Stimulated activated CD4-positive, alpha-beta T cell treated with anti-CD3 and anti-CD28 coated beads, TNF-alpha, amount 100 ng/mL, for 48 hours (primary cell): ENCODE measurements at regions not wholly inside any gene's neighbourhood (a gene's known extent, or its start where the extent isn't known, plus 50 kb on each side); places are given as distances from the start of the nearest gene placed in this dataset.
A peak's percentile ranks its signal among the peaks of the same experiment; 100 is the strongest.
"Not testable (repeated sequence)": the region's sequence is repeated elsewhere in the genome, so short reads cannot be mapped to it uniquely, and the experiment has no call there.

Experiments used
- DNase-seq, 3 donors: peaks; one replicate each; pipeline ENCODE4 v3.0.0-alpha.2; 2020; ENCODE audit warnings: low read depth in 3 of 3

DNA sequence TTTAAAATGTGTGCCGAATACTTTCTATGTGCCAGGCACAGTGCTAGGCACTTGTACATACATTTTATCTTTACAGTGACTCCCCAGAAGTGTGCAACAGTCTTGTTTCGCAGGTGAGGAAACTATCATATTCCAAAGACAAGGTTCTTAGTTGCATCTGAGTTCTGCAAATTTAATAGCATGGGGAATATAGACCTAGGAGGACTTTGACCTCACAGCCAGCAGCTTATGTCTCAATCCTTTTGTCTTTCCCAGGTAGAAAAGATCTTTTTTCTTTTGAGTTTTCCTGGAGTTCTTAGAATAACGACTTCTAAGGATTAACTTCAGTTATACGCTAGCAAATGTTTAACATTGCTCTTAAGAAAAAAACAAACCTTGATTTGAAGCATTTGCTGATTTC is 482.8 kb upstream of the ZMIZ1 start:
- DNase-seq: no peak

DNA sequence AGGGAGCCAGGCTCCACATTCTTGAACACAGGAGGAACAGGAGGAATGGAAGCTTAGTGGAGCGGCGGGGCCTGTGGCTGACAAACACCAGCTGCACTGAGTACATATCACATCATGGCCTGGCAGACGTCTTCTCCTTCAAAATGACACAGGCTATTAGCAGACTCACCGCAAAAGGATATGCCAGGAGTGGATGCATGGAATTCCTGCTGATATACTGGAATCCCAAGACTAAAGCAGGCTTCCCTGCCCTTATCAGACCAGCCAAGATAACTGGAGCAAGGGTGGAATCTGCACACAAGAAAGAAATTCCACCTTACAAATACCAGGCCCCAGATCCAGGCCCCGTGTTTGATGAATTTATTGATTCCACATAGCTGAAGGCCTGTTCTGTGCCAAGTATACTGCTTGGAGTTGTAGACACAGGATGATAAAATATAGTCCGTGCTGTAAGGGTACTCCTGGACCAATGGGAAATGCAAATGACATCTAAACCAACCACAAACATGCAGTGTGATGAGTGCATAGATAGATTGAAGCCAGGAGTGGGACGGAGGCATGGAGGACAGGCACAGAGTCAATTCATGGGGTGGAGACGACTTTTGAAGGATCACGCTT is 480.5 kb upstream of the ZMIZ1 start:
- DNase-seq: no peak

DNA sequence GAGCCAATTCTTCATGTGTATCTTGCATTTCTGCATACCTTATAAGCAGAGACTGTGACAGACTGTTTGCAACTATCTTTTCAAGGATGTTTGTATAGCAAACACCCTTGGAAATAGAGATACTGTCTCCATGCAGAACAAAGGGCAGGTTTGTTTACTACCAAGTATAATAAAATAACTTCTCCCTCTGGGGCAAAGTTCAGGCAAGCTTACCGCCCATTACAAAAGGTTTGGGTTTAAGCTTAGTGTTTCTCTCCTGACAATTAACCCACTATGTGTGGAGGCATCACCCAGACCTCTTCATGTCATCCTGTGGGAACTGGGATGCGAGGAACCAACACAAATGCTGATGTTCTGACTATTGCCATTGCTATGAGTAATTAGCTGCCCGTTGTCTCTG is 479.1 kb upstream of the ZMIZ1 start:
- DNase-seq: no peak

DNA sequence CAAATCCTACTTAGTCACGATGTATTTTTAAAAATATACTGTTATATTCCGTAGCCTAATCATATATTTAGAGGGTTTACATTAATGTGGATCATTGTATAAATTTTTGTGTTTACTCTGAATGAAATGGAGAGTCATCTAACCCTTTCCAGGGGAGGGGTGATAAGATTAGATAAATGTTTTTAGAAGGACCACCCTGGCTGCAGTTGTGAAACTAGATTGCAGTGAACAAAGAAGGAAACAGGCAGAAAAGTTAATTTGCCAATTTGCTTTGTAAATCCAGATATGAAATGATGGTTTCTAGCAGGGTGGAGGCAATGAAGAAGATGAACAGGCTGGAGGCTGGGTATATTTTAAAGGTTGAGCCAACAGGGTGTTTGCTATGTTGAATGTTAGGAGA is 477.7 kb upstream of the ZMIZ1 start:
- no peak for DNase-seq

DNA sequence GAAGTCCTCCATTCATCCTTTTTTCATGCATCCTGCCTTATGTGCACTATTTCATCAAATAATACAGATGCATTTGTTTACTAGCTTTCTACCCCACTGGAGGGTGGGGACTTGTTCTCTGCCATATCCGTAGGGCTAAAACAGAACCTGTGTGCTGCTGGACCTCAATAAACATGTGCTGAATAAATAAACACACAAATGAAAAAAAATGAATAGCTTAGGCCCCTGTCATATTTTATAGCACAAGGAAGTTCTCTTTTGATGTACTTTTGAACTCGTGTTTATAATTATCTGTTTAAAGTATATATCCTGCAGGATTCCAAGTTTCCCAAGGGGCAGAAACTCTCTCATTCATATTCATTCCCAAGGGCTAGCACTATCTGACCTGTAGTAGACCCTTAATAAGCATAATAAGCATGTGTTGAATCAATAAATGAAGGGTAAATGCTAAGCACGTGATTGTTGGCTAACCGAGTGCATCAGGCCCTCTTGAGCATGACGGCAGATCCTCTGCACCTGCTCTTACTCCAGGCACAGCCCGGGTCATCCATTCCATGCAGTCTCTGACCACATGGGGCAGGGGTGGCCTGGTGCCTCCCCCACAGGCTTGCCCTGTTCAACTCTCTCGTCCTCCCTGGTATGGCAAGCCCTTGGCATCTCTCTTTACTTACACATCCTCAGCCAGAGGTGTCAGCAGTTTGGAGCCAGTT is 474.1 kb upstream of the ZMIZ1 start:
- no peak for DNase-seq

DNA sequence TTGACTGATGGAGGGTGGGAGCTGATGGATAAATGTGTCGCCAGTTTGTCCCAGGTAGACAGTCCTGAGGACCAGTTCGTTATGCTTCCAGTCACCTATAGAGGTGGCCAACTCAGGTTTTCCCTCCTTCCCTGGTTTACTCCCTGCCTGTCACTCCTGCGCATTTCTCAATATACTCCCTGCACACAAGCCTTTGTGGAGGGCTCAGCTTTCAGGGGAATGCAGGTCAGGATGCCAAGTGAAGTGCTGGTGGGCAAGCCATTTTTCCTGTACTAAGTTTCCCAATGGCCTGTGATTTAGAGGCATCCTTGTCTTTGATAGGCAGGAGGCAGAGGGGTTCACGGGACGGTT is 473.5 kb upstream of the ZMIZ1 start:
- DNase-seq: no peak

DNA sequence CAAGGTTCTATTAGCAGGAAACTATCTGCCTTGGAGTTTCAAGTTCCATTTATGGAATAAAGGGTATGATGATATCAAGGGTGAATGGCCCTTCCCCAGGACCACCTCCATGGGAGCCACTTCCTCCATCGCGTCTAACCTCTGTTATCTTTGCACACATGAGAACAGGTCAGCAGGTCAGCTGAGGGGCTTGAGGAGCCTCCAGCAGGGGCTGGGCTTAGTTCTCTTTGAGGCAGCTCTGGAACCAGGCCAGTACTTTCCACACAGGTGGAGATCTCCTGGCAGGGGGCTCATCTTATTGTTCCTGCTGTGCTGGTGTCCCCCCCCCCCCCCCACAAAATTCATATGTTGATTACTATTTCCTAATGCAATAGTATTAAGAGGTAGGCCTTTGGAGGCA is 472.2 kb upstream of the ZMIZ1 start:
- no peak for DNase-seq

DNA sequence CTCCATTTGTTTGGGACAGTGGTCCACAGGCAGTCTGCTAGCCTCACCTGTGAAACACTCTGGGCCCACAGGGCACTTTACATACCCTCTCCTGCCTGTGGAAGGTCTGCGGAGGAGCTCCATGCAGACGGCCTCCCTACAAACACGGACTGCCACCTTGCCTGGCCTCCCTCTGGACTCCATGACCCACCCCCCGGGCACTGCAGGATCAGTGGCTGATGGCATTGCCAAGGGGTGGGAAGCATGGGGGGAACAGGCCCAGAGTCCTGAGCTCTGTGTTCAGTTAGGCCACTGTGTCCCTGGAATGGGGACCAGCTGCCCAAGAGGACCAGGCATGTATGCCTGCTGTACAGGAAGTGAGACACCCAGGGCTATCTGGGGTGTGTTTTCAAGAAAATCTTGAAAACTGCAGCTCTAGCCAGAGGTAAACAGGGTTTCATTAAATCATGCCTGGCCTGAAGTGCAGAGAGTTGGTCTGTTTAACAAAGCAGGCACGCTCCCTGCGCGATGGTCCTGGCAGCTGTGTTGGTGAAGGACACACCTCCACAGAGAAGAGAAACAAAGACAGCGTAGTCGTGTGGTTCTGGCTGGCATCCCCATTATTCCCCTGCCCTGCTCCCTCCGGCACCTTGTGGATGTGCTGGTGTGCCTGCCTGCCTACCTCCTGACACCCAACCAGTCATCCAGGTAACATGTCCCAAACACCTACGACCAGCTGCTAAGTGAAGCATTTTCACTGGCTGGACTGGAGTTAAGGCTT is 470.8 kb upstream of the ZMIZ1 start:
- DNase-seq: no peak

DNA sequence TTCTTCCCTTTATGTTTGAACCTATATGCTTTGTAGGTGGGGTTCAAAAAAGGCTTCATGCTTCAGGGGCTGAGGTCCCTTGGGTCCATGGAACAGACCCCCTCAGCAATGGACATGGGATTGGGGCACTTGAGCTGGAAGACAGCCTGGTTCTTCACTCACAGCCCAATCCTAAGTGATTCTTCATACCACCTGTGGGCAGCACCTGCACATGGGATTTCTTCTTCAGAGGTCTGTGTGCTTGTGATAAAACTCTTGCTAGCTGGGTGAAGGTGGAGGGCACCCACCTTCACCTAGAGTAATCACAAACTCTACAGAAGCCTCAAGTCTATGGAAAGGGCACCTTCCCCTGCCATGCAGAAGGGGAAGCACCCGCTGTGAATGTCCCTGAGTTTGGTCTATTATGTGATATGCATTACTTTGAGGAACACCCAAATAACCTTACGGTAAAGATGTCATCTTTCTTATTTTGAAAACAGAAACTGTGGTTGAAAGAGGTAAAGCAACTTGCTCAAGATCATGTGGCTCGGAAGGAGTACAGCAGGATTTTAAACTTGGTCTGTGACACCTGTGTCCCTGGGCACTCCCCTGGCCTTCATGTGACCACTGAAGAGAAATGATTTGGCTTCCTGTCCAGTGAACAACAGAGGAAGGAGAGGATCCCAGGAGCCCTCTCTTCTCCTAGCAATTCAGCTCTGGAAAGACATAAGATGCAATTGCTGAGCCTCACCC is 469.5 kb upstream of the ZMIZ1 start:
- no peak for DNase-seq

DNA sequence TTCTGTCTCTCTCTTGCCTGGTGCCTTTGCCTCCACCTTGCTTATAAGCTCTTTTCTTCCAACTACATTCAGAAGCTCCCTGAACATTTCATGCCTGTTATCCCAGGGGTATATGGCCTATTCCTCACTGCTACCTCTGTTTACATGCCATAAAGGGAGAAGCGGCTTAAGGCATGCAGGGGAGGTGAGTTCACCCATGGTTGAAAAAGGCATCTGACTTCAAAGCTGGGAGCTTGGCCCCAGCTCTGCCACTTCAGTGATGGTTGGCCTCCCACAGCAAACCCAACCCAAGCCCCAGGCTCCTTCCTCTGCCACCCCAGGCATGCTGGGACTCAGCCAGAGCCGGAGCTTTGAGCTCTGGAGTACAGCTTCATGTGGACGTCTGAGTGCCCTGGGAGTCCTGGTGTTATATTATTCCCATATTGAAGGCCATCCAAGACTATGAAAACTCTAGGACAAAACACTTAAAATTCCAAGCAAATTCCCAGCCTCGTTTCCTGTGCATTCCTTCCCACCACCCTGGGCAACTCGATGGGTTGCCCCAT is 468.6 kb upstream of the ZMIZ1 start:
- no peak for DNase-seq

DNA sequence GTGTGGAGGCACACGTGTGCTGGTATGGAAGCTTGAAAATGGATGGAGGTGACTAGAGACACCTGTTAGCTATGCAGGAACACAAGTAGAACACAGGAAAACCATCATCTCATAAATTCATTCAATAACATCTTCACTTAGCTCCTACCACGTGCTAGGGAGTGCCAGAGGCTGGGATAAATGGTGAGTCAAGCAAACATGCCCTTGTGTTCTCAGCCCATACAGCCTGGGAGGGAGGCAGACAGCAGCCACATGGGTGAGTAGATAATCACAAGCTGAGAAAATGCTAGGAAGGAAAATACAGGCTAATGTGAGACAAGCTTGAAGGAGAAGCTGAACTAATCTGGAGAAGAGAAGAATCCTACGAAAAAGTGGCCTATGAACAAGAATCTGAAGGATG is 468.0 kb upstream of the ZMIZ1 start:
- no peak for DNase-seq

DNA sequence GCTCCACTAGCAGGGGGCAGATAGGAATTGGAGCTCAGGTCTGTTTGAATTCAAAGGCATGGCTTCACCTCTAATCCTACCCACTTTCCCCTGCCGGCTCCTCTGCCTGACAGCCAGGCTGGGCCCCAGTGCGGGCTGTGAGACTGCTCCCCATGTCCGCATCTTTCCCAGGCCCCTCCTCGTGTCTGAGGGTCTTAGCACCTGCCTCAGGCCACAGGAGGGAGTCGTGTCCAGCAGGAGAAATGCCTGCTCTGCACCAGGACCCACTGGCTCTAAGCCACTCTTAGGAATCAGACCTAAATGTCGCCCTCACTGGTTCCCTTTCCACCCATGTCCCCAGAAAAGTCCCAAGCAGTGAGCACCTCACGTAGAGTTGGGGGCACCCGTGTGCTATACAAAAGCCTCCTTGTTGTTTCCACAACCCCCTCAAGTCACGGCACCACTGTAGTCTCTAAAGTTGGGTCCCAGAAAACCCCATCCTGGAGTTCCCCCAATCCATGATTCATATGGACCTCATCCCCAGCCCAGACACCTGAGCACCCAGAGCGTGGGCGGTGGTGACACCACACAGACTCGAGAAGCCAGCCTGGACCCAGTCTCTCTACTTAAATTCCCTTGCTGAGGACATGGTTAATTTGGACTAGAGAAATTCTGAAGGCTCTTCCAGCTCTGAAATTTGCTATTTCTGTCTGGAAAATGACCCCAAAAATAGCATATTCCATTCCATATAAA is 466.4 kb upstream of the ZMIZ1 start:
- DNase-seq: peak in 2 of 3 donors; percentile 9 to 19

DNA sequence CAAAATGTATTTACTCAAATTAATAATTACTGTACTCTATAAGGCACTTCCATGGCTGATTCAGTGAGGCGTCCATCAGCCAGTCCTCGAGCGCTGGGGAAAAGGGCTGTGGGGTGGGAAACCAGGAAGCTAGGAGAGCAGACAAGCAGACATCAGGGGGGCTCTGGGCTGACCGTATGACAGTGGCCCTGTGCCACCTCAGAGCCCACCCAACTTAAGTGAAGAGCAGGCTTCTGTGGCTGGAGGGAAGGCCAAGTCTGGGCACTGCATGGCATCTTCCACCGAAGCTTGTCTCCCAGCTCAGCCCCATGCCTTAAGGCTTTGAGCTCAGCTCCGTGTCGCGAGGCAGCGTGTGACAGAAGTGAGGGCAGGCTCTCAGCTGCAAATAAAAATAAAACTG is 464.5 kb upstream of the ZMIZ1 start:
- no peak for DNase-seq

DNA sequence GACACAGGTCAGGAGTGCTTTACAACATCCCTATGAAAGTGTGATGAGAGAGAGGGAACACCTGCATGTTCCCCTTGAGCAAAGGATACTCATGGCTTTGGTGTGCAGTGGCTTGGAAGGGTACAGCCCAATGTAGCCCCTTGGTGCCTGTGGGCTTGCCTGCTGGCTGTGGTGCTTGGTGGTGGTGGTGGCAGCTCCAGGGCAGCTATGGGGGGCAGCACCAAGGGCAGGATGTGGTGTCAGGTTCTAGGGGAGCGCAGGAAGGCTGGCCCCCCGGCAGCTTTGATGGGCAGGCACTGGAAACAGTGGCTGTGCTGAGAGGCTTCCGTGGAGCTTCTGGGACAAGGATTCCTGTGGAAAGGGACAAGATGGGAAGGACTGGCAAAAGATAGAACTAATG is 464.0 kb upstream of the ZMIZ1 start:
- DNase-seq: no peak

DNA sequence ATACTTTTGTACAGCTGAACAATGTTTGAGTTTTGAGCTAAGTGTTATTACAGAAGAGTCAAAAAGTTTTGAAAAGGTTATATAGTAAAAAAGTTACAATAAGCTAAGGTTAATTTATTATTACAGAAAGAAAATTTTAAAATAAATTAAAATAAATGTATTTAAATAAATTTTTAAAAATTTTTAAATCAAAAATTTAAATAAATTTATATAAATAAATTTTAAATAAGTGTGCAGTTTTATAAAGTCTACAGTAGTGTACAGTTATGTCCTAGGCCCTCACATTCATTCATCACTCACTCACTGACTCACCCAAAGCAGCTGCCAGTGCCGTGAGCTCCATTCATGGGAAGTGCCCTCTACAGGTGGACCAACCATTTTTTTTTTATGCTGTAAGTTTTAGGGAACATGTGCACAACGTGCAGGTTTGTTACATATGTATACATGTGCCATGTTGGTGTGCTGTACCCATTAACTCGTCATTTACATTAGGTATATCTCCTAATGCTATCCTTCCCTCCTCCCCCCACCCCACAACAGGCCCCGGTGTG is 462.9 kb upstream of the ZMIZ1 start:
- DNase-seq: no peak

DNA sequence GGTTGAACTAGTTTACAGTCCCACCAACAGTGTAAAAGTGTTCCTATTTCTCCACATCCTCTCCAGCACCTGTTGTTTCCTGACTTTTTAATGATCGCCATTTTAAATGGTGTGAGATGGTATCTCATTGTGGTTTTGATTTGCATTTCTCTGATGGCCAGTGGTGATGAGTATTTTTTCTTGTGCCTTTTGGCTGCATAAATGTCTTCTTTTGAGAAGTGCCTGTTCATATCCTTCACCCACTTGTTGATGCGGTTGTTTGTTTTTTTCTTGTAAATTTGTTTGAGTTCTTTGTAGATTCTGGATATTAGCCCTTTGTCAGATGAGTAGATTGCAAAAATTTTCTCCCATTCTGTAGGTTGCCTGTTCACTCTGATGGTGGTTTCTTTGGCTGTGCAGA is 462.0 kb upstream of the ZMIZ1 start:
- not testable (repeated sequence) for DNase-seq

DNA sequence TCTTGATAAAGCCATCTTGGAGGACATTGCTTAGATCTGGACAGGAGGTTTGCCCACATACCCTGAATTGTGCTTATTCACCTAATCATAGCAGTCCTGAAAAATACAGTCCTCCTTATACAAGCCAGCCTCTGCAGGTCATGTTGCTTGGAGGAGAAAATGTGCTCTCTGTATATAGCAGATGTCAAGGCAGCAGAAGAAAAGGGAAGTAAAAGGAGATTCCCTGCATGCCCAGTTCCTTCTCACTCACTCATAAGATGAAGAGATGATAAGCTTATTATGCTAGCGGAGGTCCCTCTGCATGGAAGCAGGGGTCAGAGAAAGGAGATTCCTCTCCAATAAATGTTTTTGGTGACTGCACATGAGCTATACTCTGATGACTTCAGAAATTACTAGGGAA is 458.8 kb upstream of the ZMIZ1 start:
- DNase-seq: no peak

DNA sequence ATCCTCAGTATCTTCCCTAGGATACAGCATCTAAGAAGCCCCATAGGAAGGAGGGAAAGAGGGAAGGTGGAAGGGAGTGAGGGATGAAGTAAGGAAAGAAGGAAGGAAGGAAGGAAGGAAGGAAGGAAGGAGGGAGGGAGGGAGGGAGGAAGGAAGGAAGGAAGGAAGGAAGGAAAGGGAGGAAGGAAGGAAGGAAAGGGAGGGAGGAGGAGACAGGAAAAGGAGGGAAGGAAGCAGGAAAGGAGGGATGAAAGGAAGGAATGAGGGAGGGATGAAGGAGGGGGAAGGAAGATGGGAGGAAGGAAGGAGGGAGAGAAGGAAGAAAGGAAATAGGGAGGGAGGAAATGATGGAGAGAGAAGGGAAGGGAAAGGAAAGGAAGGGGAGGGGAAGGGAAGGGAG is 455.6 kb upstream of the ZMIZ1 start:
- DNase-seq: no peak

DNA sequence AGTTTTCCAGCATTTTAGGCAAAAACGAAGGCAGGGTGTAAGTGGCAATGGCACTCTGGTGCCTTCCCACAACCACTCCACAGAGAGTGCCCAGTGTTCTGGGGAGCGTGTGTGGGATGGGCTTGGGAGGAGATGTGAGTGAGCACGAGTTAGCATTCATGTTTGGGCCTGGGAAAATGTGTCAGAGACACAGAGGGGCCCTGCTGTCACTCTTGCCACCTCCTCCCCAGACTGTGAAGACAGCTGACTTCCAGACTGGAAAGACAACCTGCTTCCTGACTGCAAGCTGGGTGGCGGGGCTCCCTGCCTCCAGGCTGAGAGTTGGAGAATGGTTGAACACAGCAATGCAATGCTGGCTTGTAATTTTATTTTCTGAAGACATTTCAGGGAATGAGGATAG is 454.5 kb upstream of the ZMIZ1 start:
- DNase-seq: no peak

DNA sequence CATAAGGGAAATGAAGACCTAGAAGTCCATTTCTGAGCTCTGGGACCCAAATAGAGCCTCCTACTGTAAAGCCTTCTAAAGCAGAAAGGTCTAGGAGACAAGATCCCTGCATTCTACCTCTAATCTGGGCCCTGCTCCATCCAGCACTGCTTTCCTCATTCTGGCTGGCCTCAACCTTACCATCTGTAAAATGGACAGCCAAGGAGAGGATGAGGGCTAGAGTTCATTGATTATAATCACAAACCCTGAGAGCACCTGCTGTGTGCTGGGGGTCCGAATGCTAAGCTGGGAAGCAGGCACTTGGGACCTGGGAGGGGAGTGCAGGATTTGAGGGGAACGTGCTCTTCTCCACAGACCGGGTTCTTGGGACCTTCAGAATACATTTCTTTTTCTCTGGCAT is 454.0 kb upstream of the ZMIZ1 start:
- DNase-seq: no peak

DNA sequence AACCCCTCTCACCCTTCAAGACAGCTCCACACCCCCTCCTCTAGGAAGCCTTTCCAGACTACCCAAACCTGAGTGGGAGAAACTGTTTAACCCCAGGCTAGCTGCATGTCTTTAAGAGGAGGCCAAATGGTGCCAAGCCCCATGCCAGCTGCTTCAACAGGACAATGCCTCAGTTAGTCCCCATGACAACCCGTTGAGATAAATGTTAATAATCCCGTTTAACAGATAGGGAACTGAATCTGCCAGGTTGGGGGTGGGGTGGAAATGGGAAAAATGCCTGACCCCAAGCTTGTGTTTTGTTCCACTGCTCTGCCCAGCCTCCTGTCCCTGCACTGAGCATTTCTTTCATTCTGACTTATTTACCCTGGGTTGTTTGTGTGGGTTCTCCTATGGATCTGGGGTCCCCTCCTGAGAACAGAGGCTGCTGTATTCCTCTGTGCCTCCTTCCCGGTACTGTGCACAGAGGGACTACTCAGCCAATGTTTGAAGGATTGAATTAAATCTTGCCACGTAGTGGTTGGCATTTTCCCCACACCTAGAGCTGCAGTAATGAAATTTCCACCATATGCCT is 452.6 kb upstream of the ZMIZ1 start:
- no peak for DNase-seq
